Dermis blood vessel endothelial cell (primary cell): ENCODE measurements at regions not wholly inside any gene's neighbourhood (a gene's known extent, or its start where the extent isn't known, plus 50 kb on each side); places are given as distances from the start of the nearest gene placed in this dataset.

ENCODE experiments used
- DNase-seq: peaks from one replicate; pipeline ENCODE4 v3.0.0; 2010

GRCh38 chr19:16022681-16023080 lies 53.6 kb upstream of the TPM4 start:
- no peak for DNase-seq

DNA sequence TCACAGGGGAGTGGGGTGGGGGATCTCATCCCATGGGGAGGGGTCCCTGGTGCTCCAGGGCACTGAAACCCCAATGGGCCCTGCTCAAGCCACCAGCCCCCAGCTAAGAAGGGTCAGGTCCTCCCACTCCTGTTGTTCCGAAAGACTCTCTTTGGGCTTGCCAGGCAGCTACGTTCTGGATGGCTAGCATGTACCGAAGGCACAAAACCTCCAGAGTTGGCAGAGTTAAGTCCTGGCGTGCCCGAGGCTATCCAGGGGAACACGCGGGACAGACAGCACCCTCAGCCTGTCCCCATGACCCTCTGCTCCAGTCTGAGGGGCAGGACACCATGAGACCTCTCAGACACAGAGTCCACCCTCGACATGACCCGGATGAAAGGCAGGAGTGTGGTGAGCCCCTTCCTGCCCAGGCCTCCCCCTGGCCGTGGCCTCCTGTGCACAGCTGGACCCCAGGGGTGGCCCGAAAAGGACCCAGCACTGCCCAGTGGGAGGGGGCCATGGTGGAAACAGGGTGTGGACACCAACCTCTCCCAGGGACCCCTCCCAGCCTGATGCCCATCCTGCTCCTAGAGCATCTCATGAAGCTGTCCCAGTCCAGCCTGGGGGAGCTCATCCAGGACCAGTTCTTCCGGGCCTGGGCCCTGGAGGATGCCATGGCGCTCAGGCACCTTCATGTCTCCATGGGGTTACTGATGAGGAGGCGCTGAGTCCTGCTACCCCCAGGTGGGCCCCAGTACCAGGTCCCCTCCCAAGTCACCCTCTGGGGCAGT lies 53.0 kb upstream of the TPM4 start:
- DNase-seq = no peak

DNA sequence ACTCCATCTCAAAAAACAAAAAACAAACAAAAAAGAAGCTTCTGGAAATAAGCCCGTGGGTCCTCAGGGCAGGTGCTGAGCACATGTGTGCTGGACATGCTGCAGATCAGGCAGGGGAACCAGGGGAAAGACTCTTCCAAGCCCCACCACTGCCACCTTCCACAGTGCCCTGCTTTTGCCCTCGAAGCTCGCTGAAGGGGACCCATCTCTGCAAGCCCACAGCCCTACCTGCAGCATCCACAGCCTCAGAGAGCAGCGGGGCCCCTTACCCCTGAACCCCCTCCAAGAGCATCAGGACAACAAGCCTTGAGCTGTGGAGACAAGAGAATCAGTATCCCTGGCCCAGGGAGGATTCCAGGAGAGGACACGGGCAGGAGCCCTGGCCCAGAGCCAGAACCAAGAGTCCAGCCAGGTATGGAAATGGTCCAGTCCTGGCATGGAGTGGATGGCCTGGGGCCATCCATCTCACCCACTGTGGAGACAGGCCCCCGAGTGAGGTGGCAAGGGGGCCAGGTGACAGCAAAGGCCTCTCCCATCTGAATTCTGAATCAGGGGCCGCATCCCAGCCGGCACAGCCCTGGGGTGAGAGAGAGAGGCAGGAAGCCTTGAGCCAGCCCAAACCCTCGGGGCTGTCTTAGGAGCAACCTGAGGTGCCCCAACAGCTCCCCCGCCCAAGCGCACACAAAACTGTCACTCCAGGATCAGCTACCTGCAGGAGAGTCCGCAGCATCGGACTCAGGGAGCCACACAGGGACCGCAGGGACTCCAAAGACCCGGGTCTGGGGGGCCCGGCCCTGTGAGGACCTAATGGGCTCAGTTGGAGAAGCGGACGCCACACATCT lies 51.8 kb upstream of the TPM4 start:
- DNase-seq = no peak

DNA sequence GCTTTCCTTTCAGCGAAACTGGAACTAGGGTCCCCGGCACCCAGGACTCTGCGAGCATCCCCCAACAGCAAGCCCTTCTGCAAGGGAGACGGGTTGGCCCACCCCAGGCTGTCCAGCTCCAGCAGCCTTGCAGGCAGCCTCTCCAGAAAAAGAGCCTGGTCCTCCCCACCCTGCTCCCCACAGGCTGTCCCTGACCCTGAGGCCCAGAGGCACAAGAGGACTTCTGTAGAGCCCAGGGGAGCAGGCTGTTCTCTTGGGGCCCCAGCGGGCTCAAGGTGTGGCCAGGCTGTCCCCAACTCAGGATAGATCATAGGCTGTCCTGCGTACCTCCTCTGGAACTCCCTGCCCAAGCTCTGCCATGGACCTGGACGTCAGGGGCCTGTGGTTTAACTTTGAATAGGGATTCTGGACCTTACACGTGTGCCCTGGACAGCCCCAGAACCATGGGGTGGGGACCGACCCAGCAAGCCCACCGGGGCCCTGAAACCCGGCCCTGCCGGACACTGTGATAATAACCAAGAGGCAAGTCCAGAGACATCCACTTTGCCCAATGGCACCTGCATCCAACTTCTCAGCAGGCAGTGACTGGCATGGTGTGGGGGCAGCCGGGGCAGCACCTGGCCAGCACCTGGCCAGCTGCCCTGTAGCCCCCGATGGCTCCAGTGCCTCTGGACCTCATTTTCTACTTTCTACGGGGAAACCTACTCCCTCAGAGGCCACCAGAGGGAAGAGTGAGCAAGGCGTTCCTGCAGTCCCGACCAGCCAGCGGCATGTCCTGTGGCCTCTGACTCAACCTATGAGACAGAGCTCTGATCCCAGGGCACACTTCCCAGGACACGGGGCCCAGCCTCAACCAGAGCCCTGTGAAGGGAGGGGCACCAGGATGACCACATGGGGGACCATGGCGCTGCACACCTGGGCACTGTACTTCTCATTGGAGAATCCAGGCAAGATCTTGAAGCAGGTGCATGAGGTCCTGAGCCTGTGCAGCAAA lies 50.9 kb upstream of the TPM4 start:
- DNase-seq = peak; percentile 71

- DNase-seq = no peak
Measured at GRCh38 chr19:16026131-16026530, 50.2 kb upstream of the TPM4 start.
